ENCODE measurements at regions not wholly inside any gene's neighbourhood (a gene's known extent, or its start where the extent isn't known, plus 50 kb on each side); places are given as distances from the start of the nearest gene placed in this dataset.

- peak in 1 of 2 experiments; percentile 12 for DNase-seq (ENCODE audit: low read depth in 2 of 2)
Observed at GRCh38 chr5:61737301-61737963, 405.4 kb downstream of the ZSWIM6 start.

- no peak for DNase-seq (ENCODE audit: low read depth in 2 of 2)
Observed at GRCh38 chr5:61737964-61738340, 405.9 kb downstream of the ZSWIM6 start.

- no peak for DNase-seq (ENCODE audit: low read depth in 2 of 2)
Observed at GRCh38 chr5:61738446-61738845, 406.4 kb downstream of the ZSWIM6 start.

- no peak for DNase-seq (ENCODE audit: low read depth in 2 of 2)
Observed at GRCh38 chr5:61744690-61745619, 412.9 kb downstream of the ZSWIM6 start.

GRCh38 chr5:61746831-61747575 lies 414.9 kb downstream of the ZSWIM6 start:
- peak; percentile 42 to 43 for DNase-seq (ENCODE audit: low read depth in 2 of 2)

- no peak for DNase-seq (ENCODE audit: low read depth in 2 of 2)
Observed at GRCh38 chr5:61748121-61748520, 416.1 kb downstream of the ZSWIM6 start.

- DNase-seq (ENCODE audit: low read depth in 2 of 2) = no peak
Observed at GRCh38 chr5:61748651-61749050, 416.6 kb downstream of the ZSWIM6 start.

GRCh38 chr5:61752588-61752987 lies 420.5 kb downstream of the ZSWIM6 start:
- DNase-seq (ENCODE audit: low read depth in 2 of 2) = no peak

- DNase-seq (ENCODE audit: low read depth in 2 of 2) = no peak
Observed at GRCh38 chr5:61754792-61755191, 422.7 kb downstream of the ZSWIM6 start.

- DNase-seq (ENCODE audit: low read depth in 2 of 2) = no peak
Observed at GRCh38 chr5:61755726-61756222, 423.7 kb downstream of the ZSWIM6 start.

- no peak for DNase-seq (ENCODE audit: low read depth in 2 of 2)
Observed at GRCh38 chr5:61758711-61759110, 426.7 kb downstream of the ZSWIM6 start.

- no peak for DNase-seq (ENCODE audit: low read depth in 2 of 2)
Observed at GRCh38 chr5:61765471-61765870, 433.4 kb downstream of the ZSWIM6 start.

- DNase-seq (ENCODE audit: low read depth in 2 of 2) = no peak
Observed at GRCh38 chr5:61766141-61766540, 434.1 kb downstream of the ZSWIM6 start.

GRCh38 chr5:61767231-61768080 lies 435.4 kb downstream of the ZSWIM6 start:
- no peak for DNase-seq (ENCODE audit: low read depth in 2 of 2)

GRCh38 chr5:61768692-61769281 lies 436.7 kb downstream of the ZSWIM6 start:
- no peak for DNase-seq (ENCODE audit: low read depth in 2 of 2)

- no peak for DNase-seq (ENCODE audit: low read depth in 2 of 2)
Observed at GRCh38 chr5:61771062-61771461, 439.0 kb downstream of the ZSWIM6 start.

- DNase-seq (ENCODE audit: low read depth in 2 of 2) = no peak
Observed at GRCh38 chr5:61771808-61772207, 439.8 kb downstream of the ZSWIM6 start.

- no peak for DNase-seq (ENCODE audit: low read depth in 2 of 2)
Observed at GRCh38 chr5:61775901-61776300, 443.8 kb downstream of the ZSWIM6 start.

GRCh38 chr5:61777292-61777691 lies 445.2 kb downstream of the ZSWIM6 start:
- no peak for DNase-seq (ENCODE audit: low read depth in 2 of 2)

GRCh38 chr5:61779743-61780142 lies 447.7 kb downstream of the ZSWIM6 start:
- no peak for DNase-seq (ENCODE audit: low read depth in 2 of 2)

GRCh38 chr5:61783481-61783880 lies 451.4 kb downstream of the ZSWIM6 start:
- DNase-seq (ENCODE audit: low read depth in 2 of 2) = no peak
